HuH-7.5 (cell line): ENCODE measurements at regions not wholly inside any gene's neighbourhood (a gene's known extent, or its start where the extent isn't known, plus 50 kb on each side); places are given as distances from the start of the nearest gene placed in this dataset.

Experiments
- DNase-seq: peaks from one replicate; pipeline ENCODE4 v3.0.0; 2011; ENCODE audit warnings: low spot score

DNA sequence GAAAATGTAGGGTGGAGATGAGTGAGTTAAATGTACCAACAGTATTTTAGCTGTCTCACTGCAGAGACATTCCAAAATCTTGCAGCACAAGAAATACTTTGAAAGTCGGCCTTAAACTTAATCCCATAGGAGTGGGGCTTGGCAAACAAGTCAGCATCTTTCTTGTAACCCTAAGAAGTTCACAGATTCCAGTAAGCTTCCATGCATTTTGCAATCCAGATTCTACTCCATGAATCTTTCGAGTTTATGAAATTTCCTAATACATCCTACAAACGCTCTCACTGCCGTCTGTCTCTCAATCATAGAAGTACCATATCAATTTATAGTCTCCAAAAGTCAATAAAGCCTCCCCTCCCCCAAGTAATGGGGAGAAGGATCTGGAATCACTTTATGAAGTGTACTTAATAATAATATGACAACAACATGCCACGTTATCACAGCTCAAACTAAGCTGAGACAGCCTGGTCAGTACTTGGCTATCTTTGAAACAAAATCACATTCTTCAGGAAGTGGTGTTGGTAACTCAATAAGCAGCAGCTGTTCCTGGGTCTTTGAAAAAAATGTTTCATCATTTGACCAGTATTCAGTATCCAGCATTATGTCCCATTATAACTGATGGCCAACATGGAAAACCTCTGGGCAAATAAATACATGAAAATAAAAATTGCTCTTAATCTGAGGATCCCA, 317.4 kb upstream of the RUNX1 start:
- no peak for DNase-seq

DNA sequence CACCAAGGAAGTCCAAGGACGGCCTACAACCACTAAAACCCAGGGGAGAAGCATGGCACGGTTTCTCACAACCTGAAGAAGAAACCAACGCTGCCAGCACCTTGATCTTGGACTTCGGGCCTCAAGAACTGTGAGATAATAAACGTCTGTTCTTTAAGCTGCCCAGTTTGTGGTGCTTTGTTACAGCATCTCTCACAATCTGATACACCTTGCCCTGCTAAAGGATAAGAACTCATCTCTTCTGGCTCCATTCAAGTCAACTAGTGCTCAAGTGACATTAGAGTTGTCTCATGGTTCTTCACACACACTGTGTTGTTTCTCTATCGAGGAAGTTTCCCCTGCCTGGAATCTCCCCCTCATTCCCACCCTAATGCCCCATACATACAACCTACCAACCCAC, 314.4 kb upstream of the RUNX1 start:
- no peak for DNase-seq

DNA sequence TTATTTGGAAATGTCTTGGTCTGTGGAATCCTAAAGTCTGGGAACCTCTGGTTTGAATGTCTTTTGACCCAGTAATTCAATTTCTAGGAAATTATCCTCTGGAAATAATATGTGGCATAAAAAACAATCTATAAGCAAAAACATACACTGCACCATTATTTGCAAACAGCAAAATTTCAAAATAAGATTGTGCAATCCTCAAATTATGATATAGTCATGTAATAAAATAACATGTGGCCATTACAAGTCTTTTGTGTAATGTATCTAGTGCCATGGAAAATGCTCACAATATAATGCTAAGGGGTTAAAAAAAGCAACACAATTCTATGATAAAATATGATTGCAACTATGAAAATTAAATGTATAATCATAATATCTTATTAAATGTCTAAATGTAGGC, 312.9 kb upstream of the RUNX1 start:
- no peak for DNase-seq

DNA sequence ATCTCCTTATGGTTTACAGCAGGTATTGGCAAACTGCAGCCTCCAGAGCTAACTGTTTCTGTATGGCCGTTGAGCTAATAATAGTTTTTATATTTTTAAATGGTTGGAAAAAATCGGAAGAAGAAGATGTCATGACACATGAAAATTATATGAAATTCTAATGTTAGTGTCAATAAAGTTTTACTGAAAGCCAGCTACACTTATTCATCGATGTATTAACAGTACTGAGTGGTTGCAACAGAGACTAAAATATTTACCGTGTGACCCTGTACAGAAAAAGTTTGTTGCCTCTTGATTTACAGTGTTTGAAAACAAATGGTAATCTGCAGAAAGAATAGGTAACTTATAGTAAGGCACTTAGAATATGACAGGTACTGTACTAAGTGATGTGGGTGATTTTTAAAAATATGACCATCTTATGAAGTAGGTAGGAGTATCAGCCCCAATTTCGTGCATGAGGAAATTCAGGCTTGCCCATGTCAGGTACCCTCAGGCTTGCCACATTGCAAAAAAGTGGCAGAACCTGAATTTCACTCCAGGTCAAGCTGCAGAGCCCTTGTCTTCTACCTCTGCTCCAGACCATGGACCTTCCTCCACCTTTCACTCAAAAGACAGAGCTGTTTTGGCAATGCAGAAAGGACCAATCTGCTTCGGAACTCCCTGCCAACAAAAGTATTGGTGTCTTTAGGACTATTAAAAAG, 311.9 kb upstream of the RUNX1 start:
- DNase-seq, result no peak

DNA sequence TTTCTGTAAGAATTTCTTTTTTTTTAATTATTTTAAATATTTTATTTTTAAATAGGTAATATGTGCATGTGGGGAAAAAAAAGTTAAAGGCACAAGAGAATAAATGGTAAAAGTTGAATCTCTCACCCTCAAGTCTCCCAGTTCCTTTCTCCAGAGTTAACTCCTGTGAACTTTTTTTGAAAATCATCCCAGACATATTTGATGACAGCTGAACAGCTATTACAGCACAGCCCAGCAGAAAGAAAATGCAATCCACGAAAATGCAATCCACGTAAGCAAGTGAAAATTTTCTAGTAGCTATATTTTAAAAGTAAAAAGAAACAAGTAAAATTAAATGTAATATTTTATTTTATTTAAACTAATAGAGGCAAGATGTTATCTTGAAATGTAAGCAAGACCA, 310.0 kb upstream of the RUNX1 start:
- DNase-seq, result no peak

DNA sequence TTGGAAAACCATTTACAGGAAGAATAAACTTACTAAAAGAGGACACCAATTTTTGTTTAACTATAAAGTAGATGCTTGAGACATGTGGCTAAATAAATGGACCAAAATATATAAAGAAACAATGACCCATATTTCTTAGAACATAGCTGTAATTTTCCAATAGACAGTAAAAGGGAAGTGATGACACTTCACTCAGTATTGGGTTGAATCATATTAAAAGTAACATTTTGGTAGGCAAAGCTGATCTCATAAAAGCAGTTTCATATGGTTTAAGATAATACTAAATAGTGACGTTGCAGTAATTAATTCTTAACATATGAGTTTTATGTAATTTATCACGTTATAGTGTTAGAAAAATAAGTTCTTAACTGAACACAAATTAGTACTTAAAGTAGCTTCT, 308.9 kb upstream of the RUNX1 start:
- no peak for DNase-seq

DNA sequence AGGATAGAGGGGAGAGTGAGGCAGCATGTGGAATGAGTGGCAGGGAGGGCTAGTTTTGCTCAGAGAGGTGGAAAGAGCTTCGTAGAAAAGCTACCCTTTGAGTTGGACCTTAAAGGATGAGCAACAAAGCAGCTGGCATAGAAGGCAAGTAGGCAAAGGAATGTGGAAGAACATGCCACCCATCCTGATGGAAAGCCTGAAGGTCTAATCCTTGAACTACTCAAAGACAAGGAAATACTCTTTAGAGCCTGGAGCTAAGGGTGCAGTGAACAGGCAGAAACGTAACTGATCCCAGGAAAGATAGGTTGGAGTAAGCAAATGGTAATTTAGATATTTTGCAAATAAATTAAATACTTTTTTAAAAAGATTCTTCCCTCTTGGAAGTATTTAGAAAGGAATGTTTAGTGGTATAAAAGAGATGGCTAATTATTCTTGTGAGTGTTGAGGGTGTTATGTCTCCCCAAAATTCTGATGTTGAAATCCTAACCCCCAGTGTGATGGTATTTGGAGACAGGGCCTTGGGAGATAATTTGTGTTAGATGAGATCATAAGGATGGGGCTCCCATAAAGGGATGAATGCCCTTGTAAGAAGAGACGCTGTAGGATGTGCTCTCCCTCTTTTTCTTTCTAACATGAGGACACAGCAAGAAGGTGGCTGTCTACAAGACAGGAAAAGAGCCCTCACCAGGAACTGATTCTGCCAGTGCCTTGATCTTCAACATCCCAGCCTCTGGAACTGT, 308.1 kb upstream of the RUNX1 start:
- DNase-seq, result no peak

DNA sequence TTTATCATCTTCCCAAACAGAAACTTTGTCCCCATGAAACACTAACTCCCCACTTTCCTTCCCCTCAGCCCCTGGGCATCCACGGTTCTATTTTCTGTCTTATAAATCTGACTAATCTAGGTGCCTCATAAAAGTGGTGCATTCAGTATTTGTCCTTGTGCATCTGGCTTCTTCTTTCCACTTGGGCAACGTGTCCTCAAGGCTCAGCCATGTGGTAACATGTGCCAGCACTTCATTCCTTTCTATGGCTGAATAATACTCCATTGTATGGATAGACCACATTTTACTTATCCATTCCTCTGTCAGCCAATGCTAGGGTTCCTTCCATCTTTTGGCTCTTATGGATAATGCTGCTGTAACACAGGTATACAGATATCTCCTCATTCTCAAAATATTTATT, 305.0 kb upstream of the RUNX1 start:
- DNase-seq, result no peak

DNA sequence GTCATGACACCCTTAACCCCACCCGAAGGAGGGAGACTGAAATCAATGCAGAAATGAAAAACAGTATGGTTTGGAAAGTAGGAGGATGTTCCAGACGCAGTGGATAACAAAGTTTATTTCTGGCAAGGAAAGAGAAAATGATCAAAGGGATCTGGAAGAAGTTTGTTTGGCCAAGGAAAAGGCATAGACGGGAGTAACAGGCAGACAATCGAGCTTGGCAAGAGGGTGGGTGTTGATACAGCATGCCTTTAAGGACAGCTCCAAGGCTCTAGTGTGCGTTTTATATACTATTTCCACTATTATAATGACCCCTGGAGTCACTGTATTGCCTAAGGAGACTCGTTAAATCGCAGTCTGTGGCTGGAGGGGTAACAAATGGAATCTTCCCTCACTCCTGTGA, 303.7 kb upstream of the RUNX1 start:
- no peak for DNase-seq

DNA sequence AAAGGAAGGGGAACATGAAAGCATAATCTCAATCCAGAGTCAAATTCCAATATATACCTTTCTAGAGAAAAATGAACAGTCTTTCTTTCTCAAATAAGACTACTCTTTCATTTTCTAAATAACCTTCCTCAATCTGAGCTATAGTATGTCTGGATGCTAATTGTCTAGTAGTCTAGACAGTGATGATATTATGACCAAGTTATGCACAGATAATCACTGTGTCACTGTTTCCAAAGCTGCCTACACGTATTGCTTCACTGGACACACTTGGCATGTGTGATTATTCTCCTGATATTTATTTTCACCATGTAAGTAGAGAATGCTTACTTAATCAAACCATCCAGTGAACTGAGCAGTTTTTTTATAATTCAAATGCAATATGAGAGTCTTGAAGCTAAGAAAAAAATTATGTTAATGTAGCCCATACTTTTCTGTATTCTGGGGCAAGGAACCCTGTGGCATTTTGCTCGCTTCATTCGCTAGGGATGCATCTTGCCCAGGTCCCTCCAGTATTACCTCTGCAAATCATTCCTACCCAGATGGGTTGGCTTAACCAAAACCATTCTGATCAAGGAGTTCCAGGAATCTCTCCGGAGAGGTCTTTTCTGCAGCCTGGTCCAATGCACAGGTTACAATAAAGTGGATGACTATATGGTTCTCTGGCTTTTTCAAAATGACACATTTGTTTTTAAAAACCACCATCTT, 303.1 kb upstream of the RUNX1 start:
- no peak for DNase-seq

DNA sequence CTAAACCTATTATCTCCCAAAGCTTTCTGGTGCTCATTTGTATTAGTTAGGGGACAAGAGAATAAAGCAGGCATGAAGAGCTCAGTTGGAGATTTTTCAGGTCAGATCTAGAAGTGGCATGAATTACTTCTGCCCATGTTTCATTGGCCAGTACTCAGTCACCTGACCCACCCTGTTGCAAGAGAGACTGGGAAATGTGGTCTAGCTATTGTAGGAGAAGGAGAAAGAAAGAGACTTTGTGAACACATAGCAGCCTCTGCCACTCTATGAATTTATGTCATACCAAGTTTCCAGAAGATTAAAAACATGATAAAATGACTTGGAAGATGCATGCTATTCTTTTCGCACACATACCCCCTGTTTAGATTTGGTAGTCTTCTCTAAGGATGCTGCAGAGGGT, 302.3 kb upstream of the RUNX1 start:
- DNase-seq, result no peak

DNA sequence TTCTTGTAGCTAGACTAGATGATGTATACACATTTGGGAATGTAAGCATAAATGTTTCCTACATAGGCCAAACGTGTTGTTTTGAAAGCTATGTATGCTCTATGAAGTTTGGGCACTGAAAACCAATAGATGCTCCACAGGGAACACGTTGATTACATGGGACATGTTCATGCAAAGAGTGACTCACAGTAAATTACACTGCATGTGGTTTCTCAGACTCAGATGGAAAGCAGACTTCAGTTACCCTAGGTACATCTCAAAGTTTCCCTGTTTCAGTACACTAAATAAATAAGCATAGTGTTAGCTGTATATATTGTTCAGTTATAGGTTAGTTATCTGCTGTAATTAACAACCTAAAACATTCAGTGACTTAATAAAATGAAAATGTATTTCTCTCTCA, 301.9 kb upstream of the RUNX1 start:
- DNase-seq, result no peak

DNA sequence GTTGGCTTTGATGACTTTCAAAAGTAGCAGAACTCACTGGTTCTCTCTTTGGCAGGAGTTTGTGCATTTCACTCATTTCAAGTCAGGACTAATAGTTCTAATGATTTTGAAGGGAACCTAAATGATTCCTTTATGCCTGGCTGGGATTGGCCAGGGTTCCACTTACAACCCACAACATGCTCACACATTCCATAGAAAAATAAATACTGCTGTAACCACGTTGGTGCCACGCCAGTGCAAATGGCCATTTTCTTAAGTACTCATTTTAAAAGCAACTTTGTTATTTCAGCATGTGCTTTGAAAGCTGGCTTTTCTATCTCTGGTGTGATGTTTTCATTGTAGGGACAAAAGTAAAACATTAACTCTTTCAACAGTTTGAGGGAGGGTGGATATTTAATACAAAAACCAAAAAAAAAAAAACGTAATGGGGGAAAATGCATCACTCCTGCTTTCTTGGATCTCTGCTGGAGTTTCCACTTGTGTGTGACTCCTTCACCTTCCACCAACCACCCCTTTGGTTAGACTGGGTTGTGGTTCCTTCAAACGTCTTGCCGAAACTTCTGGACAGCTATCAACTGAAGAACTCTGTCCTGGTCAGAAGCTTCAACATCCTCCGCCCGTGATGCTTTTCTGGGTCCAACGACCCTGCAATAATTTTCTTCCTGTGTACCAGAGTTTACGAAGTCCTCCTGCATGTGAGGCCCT, 300.4 kb upstream of the RUNX1 start:
- DNase-seq, result no peak

DNA sequence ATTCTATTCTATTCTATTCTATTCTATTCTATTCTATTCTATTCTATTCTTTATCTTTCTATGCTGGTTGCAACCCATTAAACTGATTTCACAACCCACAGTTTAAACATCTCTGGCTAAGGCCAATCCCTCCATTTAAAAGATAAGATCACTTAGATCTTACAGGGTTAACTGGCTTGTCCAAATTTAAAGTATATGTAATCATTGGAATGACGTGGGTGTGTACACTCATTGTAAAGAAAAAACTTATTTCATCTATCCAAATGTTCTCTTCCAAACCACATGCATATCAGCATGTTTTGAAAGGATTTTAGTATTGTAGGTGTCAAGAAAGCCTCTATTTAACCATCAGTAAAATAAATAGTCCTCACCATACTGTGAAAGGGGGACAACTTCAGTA, 299.6 kb upstream of the RUNX1 start:
- DNase-seq, result no peak

DNA sequence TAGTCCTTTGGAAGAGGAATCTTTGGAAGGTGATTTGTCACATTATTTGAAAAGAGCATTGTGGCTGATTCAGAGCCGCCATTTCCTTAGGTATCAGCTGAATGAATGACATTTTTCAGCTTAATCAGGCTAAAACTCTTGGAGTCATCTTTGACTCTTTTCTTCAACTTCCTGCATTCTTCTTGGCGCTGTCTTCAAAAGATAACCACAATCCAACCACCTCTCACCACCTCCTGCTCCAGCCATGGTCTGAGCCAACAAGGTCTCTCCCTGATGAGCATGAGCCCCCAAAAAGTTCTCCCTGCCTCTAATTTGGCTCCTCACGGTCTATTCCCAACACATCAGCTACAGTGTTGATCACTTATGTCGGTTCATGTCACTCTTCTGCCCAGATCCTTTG, 297.6 kb upstream of the RUNX1 start:
- no peak for DNase-seq

DNA sequence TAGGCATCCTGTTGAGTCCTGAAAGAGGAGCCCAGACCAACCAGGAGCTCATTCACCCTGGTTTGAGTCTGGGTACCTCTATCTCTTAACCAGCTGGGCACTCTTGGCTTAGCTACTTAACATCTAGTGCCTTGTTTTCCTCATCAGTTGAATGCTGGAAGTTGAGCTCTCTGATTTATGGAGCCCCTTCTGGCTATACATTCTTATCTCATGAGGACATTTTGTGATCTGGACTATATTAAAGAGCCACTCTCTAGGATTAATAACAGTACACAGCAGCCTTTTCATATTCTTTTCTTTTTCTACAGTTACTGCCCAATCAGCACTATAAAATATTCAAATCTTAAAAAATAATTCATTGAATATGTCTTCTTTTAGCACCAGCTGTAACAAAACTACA, 296.9 kb upstream of the RUNX1 start:
- no peak for DNase-seq

DNA sequence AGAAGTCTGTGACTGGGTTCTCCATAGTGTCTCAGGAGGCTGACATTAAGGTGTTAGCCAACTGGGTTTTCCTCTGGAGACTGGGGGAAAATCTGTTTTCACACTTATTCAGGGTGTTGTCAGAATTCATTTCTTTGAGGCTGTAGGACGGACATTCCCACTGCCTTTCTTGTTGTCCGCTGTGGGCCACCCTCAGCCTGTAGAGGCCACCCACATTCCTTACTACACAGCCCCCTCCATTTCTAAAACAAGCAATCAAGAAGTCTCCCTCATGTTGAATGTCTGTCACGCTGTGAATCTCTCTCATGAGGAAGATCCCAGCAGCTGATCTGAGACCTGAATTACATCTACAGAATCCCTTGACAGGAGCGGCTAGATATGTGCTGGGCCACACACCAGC, 295.5 kb upstream of the RUNX1 start:
- no peak for DNase-seq

DNA sequence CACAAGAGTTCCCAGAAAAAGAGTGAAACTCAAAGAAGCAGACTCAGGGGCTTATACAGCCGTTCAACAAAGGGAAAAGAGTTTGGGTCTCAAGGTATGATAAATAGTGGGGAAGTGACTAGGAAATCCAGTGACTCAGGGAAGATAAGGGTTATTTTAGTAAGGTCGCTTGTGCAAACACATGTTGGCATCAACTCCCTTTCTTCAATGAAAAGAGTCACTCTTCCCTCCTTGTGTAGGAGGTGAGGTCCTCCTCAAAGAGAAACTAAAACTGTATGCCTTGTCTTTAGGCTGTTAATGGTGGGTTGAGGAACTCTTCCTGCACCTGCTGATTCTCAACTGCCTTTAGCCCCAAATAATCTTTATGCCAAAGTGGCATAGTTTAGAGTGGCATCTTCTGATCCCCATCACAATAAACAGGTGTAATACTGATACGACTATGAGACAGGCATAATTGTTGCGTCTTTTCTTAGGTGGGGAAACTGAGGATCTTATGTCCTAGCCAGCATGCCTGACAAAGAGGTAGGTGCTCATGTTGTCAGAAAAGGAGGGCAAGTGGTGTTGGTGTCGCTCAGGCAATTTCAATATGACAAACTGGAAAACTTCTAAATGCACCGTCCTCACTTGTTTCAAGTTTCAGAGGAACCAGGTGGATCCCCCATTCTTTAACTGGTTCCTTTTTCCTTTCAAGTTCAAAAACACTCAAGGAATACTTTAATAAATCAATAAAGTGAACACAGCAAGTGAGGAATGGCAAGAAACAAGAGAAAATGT, 294.1 kb upstream of the RUNX1 start:
- DNase-seq, result no peak

DNA sequence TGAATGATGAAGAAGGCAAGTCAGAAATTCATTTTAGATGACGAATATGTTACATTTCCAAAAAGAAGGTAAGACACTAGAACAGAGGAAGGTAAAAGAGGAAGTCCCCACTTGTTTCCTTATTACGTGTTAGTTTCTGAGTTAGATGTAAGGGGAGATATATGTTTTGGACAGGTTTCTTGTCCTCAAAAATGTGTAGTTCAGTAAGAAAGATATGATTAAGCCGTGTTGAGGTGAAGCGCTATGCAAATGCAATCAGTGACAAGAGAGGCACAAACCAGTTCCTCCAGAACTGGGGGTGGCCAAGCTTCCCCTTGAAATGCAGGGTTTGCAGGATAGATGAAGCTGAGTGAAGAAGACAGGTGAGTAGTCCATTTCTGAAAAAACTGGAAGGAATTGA, 293.3 kb upstream of the RUNX1 start:
- DNase-seq, result no peak

DNA sequence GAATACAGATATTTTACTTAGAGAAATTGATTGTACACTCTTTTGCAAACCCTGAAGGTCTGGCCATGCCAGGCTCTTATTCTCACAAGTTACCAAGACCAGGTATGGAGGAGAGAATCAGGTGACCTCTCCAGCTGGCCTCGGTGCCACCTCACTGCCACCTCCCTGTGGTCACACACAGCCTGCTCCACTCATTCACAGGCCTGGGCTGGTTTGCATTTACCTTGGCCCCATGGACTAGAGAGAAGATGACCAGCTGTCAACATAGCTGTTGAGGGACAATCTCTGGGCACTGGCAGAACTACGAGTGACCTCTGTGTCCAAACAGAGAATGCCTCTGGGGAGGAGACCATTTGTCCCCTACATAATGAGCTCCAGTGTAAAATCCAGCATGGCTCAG, 291.2 kb upstream of the RUNX1 start:
- DNase-seq, result no peak

DNA sequence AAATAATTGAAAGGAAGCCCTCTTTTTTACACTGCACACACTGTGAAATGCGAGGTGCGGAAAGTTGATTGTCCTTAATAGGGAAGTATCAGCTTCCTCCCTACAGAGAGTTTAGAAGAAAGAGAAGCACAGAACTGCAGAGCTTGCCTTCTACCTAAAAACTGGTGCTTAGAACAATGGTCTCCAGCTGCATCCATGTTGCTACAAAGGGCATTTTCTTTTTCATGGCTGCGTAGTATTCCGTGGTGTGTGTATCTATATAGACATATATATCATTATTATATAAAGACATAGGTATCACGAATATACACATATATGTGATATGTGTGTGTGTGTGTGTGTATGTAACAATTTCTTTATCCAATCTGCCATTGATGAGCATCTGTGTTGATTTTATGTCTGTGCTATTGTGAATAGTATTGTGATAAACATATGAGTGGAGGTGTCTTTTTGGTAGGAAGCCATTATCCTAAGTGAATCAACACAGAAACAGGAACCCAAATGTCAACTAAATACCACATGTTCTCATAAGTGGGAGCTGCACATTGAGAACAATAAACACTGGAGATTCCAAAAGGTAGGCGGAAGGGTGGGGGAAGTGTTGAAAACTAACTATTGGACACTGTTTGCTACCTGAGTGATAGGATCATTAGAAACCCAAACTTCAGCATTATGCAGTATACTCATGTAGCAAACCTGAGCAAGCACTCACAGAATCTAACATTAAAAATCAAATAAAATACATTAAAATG, 290.0 kb upstream of the RUNX1 start:
- no peak for DNase-seq
